GM21447 (cell line): ENCODE measurements at regions not wholly inside any gene's neighbourhood (a gene's known extent, or its start where the extent isn't known, plus 50 kb on each side); places are given as distances from the start of the nearest gene placed in this dataset.

Experiments used
- ATAC-seq: cut with Tn5 transposase; IDR thresholded peaks from one replicate; pipeline ENCODE4 v1.9.1; 2021; ENCODE audit not compliant: unreplicated experiment

DNA sequence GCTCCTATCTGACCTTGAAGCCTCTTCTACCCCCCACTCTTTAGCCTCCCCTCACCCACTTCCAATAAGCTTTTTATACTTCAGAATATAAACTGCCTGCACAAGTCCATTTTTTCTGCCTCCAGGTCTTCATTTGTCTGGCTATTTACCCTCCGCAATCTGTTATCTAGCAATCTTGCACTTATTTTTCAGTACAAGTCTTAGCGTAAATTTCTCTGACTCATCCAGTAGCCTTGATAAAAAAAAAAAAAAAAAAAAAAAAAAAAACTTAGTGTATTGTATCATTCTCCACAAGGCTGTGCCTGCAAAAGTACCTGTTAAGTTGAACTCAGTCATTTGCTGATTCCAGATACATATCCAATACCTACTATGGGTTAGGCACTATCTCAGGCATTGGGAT lies 219.5 kb upstream of the DKK2 start:
- ATAC-seq: no peak

DNA sequence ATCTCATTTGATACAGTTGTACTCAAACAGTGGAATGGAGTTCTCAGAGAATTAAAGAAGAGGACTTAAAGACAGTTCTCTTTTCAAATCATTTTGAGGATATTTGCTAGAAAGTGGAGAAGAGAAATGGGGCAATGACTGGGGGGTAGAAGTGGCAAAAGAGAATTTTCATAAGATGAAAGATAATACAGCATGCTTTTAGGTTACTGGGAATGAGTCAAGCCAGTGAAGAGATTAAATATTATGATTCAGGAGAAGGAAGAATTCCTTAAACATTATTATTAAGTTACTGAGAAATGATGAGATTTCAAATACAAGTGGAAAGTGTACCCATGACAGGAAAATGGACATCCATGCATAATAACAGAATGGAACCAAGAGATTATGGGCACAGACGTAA lies 219.0 kb upstream of the DKK2 start:
- no peak for ATAC-seq

DNA sequence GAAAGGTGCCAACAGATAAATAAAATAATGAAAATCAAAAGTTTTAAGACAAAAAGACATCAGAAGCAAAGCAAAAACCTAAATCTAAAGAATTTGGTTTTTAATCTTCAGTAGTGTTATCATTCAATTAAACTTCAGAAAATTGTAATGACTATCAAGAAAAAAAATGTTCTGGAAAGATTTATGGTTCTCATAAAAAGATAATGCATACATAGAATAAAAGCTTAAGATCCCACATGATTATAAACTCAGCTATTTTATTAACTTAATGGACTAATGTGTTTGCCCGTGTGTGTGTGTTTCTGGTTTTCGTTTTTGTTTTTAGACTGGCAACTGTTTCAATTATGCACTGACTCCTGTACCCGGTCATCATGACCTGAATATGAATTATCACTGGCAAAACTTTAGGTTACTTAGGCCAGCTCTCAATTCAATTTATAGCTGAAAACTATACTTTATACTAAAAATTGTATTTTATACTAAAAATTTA lies 217.5 kb upstream of the DKK2 start:
- no peak for ATAC-seq

DNA sequence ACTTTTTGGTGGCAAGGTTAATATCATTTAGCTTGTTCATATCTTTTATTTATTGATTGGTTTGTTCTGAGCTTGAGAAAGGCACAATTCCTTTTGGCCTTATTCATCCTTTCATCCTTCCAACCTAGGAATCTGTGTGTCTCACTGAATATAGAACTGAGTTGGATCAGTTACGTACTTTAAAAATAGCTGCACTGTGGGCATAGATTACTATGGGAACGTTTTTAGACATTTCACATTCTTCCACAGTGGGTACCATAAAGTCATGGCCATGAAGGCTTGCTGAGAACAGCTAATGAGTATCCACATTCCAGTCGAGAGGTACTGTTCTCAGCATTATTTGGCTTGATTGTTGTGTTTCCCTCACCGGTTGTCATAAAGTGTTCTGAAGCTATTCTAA lies 217.0 kb upstream of the DKK2 start:
- no peak for ATAC-seq

DNA sequence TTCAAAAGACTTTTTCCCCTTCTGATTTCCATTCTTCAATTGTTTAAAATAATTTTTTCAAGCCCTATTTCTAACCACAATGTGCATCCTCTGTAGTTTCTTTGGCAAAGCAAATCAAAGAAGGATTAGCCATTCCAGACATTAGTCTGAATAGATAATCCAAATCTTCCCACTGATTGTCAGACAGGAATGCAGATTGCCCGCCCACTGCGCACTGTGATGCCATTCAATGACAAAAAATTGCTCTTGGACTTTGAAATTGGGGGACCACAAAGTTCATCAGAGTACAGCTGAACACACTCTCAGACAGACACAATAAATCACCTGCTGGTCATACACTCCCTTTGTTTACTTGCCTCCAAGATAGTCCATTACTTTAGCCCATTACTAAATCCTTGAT lies 216.5 kb upstream of the DKK2 start:
- no peak for ATAC-seq

DNA sequence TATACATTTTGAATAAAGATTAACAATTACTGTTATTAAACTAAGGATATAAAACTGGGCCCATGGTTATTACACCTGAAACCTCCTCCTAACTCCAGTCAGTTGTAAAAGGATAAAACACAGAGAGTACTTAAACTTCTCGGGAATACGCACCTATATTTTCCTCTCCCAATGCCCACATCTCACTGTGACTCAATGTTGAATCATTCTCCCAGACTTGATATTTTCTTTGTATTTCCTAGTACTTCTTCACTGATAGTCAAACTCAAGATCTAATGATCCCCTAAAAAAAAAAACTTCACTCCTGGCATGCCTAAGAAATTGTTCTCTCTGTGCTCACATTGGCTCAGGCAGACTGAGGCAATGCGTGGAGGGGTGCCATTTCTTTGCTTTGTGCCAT lies 212.5 kb upstream of the DKK2 start:
- ATAC-seq: no peak

DNA sequence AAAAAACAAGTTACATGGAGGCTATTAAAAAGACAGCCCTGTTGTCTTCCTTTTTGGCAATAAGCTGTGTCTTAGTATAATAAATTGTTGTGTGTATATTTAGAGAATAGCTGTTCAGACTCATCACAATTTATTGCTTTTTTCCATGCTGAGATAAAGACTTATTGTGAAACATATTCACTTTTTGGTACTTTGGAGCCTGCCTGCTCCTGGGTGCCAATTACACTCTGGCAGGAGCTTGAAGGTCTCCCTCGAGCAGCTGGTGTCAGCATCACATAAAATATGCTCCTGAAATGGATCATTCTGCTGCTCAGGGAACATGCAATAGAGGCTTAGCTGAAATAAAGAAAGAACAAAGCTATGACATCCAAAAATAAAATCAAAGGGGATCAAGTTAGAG lies 211.6 kb upstream of the DKK2 start:
- no peak for ATAC-seq

DNA sequence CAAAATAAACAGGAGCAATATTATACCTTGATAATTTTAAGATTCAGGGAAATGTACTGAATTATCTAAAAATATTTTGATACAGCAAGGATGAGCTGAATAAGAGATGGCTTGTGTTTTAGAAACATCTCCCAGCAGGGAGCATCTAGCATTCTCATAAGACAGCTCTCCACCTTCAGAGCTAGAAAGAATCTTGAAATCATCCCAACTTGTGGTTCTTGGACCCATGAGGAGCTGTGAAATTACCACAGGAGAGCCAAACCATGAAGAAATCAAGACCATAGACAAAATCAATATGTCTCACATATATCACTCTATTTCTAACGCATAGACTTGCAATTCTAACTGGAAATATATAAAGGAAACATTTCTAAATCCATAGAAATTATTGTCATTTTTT lies 210.6 kb upstream of the DKK2 start:
- ATAC-seq: no peak

DNA sequence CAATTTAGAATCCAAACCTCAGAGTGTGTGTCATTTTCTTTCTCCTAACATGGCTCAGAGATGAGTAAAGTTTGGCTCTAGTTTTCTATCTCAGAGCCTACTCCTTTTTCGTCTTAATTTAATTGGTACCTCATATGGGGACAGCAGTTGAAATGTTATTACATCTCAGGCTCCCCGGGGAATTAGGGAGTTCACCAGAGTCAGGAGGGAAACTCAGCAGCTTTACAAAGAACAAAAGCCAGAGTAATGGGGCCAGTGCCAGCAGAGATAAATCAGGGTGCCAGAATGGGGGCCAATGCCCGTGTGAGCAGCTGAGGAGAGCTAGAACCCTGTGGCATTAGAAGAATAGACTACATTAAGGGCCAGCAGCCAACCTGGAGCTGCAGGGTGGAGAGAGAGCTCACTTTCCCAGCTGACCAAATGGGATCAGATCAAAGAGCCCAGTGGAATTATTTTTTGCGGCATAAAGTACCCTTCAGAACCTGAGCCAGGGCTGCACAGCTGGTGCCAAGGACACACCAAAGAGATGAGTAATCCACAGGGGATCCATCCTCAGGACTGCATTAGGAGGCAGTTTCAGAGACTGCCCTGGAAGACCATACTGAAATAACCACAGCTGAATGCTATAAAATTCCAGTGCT lies 207.1 kb upstream of the DKK2 start:
- no peak for ATAC-seq

DNA sequence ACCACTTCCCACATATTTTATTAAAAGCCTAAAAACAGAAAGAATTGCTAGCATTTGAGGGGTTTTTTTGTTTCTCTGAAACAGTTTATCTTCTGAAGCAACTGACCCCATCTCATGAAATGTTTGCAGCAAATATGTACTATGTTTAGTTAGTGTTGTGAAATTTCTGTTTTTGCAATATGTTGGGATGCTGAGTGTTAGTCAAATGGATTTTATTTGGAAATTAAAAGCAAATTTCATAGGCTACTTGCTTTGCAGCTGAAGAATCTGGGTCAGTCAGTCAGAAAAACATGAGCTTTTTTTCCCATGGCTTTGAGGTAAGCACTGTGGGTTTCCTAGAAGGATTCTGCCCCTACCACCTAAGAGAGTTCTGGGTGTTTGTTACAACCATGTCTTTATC lies 184.9 kb upstream of the DKK2 start:
- no peak for ATAC-seq

DNA sequence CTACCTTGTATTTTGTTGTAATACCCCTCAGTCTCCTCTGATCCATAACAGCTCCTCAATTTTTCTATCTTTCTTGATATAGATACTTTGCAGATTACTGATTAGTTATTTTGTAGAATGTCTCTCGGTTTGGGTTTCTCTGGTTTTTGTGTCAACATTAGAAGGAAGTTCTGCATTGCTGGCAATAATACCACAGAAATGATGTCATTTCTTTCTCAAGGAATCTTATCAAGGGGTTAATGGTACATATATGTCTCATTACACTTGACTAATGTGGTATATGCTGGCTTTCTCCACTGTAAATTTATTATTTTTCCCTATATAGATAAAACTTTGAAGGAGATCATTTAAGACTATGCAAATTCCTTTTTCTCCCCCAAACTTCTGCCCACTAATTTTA lies 183.6 kb upstream of the DKK2 start:
- no peak for ATAC-seq

DNA sequence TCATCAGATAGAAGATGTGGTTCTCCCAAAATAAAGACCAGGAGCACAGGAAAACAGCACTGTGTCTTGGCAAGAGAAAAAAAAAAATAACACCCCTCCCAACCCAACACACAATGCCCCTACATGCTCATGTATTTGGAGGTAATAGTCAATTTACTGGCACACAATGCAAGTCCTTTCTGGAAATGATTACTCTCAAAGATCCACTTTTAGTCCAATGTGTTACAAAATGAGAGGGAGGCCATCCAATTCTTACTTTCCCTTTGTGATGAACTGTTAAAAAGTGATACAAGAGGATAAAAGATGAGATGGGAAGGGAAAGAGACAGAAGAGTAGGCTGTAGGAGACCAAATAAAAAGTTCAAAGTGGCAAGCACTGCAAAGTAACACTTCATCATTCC lies 180.3 kb upstream of the DKK2 start:
- no peak for ATAC-seq

DNA sequence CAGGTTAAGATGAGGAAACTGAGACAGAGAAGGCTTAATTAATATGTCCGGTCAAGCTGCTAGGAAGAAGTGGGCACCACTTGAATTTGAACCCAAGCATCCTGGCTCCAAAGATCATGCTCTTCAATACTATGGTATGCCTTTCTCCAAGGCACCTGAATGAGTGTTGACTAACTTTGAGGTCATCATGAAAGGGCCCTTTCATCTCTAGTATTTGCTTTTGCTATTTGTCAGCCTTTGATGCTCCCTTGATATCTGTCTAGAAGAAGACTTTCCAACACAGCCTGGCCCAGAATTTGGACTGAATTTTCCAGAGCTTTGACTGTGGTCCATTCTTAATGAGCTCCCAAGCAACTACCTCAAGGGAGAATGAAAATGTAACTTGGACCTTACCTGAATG lies 179.1 kb upstream of the DKK2 start:
- no peak for ATAC-seq

DNA sequence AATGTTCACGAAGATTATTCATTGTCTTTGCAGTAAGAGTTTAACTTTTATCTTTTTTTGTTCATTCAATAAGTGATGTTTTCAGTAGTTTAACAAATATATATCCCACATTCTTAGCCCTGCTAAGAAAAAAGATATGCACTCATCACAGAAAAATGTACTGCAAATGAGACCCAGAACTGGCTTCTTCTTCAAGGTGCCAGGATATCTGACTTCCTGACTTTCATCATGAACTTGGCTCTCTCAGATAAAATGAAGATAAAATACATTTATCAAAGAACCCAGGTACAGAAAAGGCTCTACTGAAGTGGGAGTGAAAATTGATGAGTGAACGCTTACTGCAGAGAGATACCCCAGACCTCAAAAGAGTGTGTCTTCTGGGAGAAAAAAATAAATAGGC lies 177.8 kb upstream of the DKK2 start:
- ATAC-seq: no peak

DNA sequence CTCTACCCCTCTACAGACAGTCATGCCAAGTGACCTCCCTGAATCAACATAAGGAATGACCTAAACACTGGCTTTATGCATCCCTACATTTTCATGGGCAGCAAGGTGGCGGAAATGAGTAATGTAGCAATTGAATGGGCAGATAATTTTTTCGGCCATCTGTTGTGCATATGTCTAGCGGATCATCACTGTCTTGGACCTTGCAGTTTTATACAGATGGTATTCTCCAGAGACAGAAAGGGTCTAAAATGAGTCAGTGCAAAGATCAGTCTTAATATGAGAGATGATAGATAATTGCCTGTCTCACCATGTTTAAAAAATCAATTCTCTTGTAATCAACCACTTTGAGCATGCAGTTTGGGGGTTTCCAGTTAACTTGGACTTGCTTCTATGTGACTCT lies 177.3 kb upstream of the DKK2 start:
- ATAC-seq: no peak

DNA sequence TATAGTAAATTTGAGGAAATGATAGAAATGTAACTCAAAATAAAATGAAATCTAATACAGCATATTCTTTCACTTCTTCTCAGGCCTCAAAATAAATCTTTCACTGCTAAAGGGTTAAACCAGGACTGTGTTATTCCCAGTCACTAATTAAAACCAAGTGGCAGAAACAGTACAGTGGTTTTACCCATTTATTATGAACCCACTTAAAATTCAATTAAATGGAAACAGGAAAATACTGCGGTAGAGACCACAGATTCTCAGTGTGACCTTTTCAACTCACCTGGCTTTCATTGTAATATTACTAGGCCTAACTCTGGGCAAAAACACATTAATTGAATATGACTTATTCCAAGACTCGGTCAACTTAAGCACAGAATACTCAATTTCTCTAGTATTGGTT lies 176.5 kb upstream of the DKK2 start:
- ATAC-seq: no peak

DNA sequence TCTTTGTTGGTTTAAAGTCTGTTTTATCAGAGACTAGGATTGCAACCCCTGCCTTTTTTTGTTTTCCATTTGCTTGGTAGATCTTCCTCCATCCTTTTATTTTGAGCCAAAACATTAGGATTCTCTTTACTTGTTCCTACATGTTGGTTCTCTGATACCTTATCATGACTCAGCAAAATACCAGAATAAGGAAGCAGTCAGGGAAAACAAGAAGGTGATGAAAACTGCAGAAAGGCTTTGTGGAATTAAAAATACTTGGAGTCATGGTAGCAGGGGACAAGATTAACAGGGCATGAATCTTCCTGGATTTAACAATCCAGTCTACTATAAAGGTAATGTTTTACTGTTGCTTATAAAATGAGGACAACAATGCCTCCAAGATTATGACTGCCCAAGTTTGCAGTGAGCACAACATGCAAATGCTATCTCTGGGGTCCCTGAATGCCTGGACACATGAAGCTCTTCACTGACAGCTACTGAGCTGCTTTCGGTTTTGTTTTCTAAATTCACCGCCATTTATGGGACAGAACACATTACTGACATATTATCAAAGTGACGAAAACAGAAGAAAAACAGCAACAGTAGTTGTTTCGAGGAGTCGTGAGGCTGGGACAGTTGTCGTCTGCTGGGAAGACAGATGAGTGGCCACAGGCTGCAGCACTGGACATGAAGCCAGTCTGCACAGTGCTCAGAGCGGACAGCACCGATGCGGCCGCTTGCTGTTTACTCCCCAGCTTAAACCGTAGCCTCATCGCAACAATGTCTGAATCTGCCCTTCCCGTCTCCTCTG lies 174.5 kb upstream of the DKK2 start:
- no peak for ATAC-seq

DNA sequence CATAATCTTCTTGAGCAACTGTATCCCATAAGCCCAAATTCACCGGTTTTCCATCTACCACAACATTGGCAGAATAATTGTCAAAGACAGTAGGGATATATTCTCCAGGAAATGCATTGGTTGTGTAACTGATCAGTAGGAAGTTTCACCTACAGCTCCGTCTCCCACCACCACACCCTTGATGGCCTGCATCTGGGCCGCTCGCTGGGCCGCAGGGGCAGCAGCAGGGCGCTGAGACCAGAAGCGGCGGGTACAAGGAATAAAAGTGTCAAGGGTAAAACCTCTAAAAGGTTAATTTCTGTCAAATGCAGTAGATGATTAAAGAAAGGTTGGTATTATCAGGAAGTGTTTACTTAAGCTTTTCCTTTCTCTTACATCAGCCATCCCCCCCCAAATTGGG lies 167.6 kb upstream of the DKK2 start:
- no peak for ATAC-seq

DNA sequence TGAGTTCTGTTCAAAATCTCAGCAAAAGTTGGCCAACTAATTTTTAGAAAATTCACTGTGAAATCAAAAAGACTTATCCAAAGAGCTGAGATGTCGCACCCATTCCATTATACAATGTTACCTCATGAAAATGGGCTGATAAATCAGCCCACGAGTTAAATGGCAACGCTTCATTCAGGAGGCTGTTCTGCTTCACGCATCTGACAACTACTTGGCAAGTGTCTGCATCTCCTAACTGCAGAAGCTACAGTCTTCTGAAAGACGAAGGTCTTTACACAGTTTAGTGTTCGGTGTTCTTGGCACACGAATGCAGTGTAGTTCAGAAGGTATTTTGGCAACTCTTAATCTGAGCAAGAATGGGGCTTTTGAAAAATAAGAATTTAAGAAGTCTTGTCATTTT lies 166.6 kb upstream of the DKK2 start:
- no peak for ATAC-seq

DNA sequence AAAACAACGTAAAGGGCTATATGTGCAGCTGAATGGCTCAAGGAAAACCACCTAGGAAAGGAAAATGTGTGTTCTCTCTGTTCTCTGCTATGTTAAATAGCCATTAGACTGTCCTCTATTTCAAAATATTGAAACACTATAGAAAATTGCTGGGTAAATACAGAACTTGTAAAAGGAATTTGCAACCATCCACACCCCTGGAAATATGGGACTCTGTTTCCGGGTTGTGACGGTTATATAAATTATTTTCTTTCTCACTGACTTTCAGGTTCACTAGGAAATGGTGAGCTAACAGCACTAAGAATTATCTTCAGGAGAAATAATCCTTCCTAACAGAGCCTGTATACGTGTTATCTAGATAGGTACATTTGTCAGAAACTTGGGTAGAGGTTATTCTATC lies 161.0 kb upstream of the DKK2 start:
- no peak for ATAC-seq

DNA sequence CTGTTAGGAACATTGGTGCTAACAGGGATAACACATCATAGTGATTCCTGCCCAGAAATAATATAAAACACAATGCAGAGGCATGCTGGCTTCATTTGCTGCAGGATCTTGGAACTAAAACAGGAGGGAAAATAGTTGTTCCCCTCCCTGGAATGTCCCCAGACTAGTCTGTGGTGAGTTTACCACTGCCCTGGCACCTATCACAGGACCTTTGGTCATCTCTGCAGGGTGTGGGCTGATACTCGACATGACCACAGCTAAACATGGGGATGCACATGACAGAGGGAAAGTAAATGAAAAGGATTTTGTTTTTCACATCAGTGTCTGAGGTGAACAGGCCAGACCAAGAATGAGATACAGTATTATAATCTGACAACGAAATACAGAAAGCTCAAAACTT lies 160.2 kb upstream of the DKK2 start:
- ATAC-seq: no peak

DNA sequence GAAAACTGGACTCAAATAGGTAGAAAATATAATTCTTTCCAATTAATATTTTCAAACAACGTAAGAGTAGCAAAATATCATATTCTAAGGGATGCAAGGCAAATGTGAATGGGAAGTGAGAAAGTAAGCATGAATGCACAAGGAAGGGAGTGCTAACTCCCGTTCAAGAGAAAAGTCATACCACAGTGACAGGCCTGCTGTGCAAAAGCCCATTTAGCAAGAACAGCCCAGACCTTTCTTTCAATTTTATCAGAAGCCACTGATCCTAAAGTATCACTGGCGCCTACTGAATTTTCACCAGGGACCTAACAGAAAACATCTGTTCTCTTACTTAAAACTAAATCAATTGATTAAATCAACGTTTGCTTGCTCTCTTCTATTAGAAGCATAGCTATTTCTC lies 157.9 kb upstream of the DKK2 start:
- no peak for ATAC-seq

DNA sequence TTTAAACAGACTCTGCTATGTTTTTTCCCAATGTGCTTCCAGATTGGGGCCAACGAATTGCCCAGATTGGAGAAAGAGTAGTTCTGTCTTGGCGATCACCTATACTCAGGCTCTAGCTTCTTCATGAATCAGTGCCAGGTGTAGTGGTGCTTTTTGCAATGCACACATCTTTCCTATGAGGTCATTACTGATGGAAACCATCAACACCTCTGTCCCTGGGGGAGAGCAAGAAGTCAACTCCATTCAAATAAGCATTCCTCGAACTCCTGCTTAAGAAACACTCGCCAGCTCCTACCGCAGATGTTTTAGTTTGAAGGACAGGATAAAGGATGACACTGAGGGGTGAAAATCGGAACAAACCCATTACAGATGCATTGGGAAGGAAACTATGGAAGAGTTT lies 156.5 kb upstream of the DKK2 start:
- ATAC-seq: no peak
